ENCODE measurements at regions not wholly inside any gene's neighbourhood (a gene's known extent, or its start where the extent isn't known, plus 50 kb on each side); places are given as distances from the start of the nearest gene placed in this dataset.
"Not testable (repeated sequence)": the region's sequence is repeated elsewhere in the genome, so short reads cannot be mapped to it uniquely, and the experiment has no call there.

- TF ChIP-seq CTCF (IDR thresholded peaks at IDR 0.05; ENCODE audit: borderline replicate concordance, extremely low read depth, low read length, poor library complexity, severe bottlenecking); EZH2 (IDR thresholded peaks at IDR 0.05; ENCODE audit: borderline replicate concordance, low read depth, low read length, severe bottlenecking): not testable (repeated sequence)
Measured at GRCh38 chr5:136564431-136564830, 199.1 kb upstream of the TRPC7 start.

Data from DND-41 (cell line).